Fibroblast of the aortic adventitia (primary cell): ENCODE measurements at regions not wholly inside any gene's neighbourhood (a gene's known extent, or its start where the extent isn't known, plus 50 kb on each side); places are given as distances from the start of the nearest gene placed in this dataset.

ENCODE experiments used
- DNase-seq: peaks from one replicate; pipeline ENCODE4 v3.0.0-alpha.2; 2010; ENCODE audit warnings: low read depth
- H3K4me3 ChIP-seq: 2 replicates; pipeline ENCODE4 v1.5.1; 2011; ENCODE audit warnings: low read depth, mild to moderate bottlenecking, control low read depth, low read length, moderate library complexity
- CTCF ChIP-seq: IDR thresholded peaks from 2 replicates; pipeline ENCODE4 v1.5.1; 2011; ENCODE audit warnings: mild to moderate bottlenecking, low read length, control low read depth, inconsistent platforms; ENCODE audit not compliant: insufficient read depth

GRCh38 chr4:1469607-1470392 lies 63.6 kb upstream of the NKX1-1 start:
- no peak overlapping the region for H3K4me3 ChIP-seq
- DNase-seq: no peak
- TF ChIP-seq CTCF: no peak

GRCh38 chr4:1469043-1469442 lies 62.8 kb upstream of the NKX1-1 start:
- no peak overlapping the region for H3K4me3 ChIP-seq
- DNase-seq: no peak
- TF ChIP-seq CTCF: no peak

DNA sequence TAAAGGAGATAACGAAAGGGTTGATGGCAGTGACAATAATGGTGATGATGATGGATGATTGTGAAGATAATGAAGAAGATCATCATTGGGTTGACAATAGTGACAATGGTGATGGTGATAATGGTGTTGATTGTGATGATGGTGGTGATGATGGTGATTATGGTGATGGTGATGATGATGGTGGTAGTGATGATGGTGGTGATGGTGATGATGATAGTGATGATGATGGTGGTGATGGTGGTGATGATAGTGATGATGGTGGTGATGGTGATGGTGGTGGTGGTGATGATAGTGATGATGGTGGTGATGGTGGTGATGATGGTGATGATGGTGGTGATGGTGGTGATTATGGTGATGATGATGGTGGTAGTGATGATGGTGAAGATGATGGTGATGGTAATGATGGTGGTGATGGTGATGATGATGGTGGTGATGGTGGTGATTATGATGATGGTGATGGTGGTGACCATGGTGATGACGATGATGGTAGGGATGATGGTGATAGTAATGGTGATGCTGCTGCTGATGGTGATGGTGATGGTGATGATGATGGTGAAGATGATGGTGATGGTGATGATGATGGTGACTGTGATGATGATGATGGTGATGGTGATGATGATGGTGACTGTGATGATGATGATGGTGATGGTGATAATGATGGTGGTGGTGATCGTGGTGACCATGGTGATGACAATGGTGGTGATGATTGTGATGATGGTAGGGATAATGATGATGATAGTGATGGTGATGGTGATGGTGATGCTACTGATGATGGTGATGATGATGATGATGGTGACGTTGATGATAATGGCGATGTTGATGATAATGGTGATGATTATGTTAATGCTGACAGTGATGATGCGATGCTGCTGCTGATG lies 61.6 kb upstream of the NKX1-1 start:
- DNase-seq: no peak
- no peak for TF ChIP-seq CTCF
- no peak overlapping the region for H3K4me3 ChIP-seq

- DNase-seq: no peak
- no peak overlapping the region for H3K4me3 ChIP-seq
- TF ChIP-seq CTCF: no peak
Measured at GRCh38 chr4:1466863-1467165, 60.6 kb upstream of the NKX1-1 start.

DNA sequence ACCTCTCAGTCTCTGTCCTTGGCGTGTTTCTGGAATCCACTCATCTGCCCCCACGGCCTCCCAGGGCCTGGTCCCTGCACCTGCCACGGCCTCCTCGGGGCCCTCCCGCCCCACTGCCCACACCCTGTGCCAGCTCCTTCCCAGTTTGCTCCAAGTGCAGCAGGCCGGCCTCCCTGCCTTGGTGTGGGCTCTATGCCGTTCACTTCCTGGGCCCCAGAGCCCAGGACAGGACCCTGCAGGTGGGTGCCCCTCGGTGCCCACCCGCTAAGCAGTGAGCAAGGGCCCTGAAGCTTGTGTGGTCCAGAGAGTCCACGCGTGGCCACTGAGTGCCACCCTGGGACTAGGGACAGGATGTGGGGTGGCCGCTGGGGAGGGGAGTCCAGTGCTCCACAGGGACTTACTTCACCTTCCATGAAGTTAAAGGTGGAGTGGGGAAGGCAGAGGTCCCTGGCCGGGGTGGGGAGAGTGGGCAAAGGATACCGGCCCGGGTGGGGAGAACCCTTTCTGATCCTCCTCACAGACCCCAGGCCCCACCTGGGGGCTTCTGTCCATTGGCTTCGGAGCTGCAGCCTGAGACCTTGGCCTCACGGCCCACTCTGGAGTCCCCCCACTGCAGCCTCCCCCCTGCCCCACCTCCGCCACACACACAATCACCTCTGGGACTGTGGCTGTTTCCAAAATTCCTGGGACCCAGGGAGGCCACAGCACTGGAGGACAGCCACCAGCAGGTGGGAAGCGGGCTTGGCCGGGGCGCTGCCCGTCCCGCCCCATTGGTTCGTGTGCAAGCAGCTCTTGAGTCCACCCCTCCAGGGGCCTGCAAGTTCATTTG lies 60.0 kb upstream of the NKX1-1 start:
- H3K4me3 ChIP-seq: no peak overlapping the region
- DNase-seq: no peak
- no peak for TF ChIP-seq CTCF

DNA sequence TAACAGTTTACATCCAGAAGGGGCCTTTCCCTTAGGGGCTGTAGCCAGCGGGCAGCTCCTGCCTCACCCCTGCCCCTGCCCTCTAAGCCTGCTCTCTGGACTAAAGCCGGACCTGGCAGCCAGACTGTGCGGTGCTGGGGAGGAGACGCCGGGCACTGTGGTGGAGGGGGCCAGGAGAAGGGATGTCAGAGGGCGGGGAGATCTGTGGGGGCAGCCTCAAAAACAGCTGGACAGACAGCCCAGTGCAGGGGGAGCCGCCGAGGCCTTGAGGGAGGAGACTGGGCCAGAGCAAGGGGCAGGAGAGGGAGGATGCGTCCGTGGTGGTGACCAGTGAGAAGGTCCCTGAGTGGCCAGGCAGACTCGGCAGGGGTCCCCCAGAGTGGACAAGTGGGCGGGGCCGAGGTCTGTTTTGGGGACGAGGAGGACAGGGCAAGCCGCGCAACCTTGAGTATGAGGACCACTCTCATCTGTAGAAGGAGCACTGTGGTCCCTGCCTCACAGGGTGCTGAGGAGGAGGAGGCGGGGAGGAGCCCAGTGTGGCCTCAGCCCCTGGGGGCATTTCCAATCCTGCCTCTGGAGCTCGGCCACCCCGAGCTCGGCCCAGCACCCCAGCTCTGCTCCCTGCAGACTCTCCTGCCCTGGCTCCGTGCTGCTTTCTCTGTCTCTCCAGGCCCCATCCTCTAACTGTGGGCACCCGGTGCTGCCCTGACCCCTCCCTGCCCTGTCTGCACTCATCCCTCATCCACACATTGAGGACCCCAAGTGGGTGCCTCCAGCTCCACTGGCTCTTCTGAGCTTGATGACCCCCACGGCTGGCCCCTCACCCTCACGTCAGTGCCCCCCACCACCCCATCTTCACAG lies 59.2 kb upstream of the NKX1-1 start:
- no peak overlapping the region for H3K4me3 ChIP-seq
- no peak for TF ChIP-seq CTCF
- no peak for DNase-seq
